ENCODE measurements at regions not wholly inside any gene's neighbourhood (a gene's known extent, or its start where the extent isn't known, plus 50 kb on each side); places are given as distances from the start of the nearest gene placed in this dataset.

GRCh38 chr3:88713233-88713691 lies 394.2 kb upstream of the EPHA3 start:
- ATAC-seq: no peak
- no peak overlapping the region for H3K27ac ChIP-seq (ENCODE audit: low read length)
- H3K27me3 ChIP-seq (ENCODE audit: control insufficient read depth, insufficient read depth, low read length): no peaks in the 10 kb centered on the region
- intact Hi-C loops (cut with micrococcal nuclease; ENCODE audit: unreplicated experiment): no loop called here
- TF ChIP-seq, protein P1, sequence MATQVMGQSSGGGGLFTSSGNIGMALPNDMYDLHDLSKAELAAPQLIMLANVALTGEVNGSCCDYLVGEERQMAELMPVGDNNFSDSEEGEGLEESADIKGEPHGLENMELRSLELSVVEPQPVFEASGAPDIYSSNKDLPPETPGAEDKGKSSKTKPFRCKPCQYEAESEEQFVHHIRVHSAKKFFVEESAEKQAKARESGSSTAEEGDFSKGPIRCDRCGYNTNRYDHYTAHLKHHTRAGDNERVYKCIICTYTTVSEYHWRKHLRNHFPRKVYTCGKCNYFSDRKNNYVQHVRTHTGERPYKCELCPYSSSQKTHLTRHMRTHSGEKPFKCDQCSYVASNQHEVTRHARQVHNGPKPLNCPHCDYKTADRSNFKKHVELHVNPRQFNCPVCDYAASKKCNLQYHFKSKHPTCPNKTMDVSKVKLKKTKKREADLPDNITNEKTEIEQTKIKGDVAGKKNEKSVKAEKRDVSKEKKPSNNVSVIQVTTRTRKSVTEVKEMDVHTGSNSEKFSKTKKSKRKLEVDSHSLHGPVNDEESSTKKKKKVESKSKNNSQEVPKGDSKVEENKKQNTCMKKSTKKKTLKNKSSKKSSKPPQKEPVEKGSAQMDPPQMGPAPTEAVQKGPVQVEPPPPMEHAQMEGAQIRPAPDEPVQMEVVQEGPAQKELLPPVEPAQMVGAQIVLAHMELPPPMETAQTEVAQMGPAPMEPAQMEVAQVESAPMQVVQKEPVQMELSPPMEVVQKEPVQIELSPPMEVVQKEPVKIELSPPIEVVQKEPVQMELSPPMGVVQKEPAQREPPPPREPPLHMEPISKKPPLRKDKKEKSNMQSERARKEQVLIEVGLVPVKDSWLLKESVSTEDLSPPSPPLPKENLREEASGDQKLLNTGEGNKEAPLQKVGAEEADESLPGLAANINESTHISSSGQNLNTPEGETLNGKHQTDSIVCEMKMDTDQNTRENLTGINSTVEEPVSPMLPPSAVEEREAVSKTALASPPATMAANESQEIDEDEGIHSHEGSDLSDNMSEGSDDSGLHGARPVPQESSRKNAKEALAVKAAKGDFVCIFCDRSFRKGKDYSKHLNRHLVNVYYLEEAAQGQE (IDR thresholded peaks at IDR 0.05; ENCODE audit: insufficient read depth in 1 of 2, low read depth in 2 of 2, low read length in 1 of 2): no peak
- TF ChIP-seq POLR2AphosphoS5 (IDR thresholded peaks at IDR 0.05; ENCODE audit: low read depth, low read length): no peak
- TF ChIP-seq CTCF (IDR thresholded peaks at IDR 0.05): no peak
- TF ChIP-seq TCF7L2 (IDR thresholded peaks at IDR 0.05; ENCODE audit: low read depth, low read length): no peak
- TF ChIP-seq SIN3A (IDR thresholded peaks at IDR 0.05; ENCODE audit: borderline replicate concordance, insufficient read depth, low read depth, low read length): no peak
- no peaks in the 10 kb centered on the region for H3K9me3 ChIP-seq (ENCODE audit: control insufficient read depth, insufficient read depth, low read depth, low read length)
- ChIA-PET CTCF (no interaction called here), POLR2A (no interaction called here)
- in situ Hi-C loops (cut with HindIII; ENCODE audit: low pct_unique_long_range_greater_than_20kb, low sequenced_read_pairs): no loop called here
- BruUV-seq (replicated peaks): no TSS peak
- H3K36me3 ChIP-seq (ENCODE audit: control insufficient read depth, insufficient read depth, low read length): no peaks in the 10 kb centered on the region
- H3K4me3 ChIP-seq (ENCODE audit: low read depth in 2 of 2, low read length in 2 of 2): no peak overlapping the region
- no peak for DNase-seq (ENCODE audit: low read depth, low spot score)
- H3K4me1 ChIP-seq (ENCODE audit: control insufficient read depth, insufficient read depth, low read length): no peaks in the 10 kb centered on the region

DNA sequence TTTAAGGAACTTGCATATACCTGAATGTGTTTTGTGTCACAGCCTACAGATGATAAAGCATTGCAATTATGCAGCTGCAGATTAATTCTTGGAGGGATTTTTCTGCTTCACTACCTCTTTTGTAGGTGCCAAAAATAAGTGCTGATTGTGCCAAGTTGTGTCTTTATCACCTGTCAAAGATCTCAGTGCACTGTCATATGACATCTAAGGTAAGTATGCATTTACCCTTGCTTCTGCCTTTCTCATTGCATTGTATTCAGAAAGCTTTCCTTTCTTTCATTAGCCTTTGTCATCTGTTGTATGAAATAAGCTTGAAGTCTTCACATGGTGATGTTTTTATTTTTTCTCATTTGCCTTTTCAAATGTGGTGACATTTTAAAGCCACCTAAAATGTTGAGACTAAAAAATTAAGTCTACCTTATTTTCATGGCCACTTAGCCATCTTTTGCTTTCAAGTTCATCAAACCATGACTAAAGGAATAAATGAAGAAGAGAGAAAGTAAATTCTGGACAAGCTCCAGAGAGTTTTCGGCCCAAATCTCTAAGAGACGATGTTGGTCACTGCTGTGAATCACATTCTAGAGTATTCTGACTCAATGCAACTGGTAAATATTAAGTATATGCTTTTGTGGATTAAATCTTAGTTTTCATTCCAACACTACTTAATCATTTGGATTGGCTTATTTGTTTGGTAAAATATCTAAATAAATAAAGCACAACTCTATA lies 381.8 kb upstream of the EPHA3 start:
- H3K36me3 ChIP-seq (ENCODE audit: control insufficient read depth, insufficient read depth, low read length): no peaks in the 10 kb centered on the region
- H3K4me1 ChIP-seq (ENCODE audit: control insufficient read depth, insufficient read depth, low read length): no peaks in the 10 kb centered on the region
- H3K9me3 ChIP-seq (ENCODE audit: control insufficient read depth, insufficient read depth, low read depth, low read length): no peaks in the 10 kb centered on the region
- in situ Hi-C loops (cut with HindIII; ENCODE audit: low pct_unique_long_range_greater_than_20kb, low sequenced_read_pairs): no loop called here
- CTCF ChIA-PET: no interaction called here
- BruUV-seq (replicated peaks): no TSS peak
- H3K4me3 ChIP-seq (ENCODE audit: low read depth in 2 of 2, low read length in 2 of 2): no peak overlapping the region
- TF ChIP-seq TCF7L2 (IDR thresholded peaks at IDR 0.05; ENCODE audit: low read depth, low read length) (no peak), CTCF (IDR thresholded peaks at IDR 0.05) (no peak), SIN3A (IDR thresholded peaks at IDR 0.05; ENCODE audit: borderline replicate concordance, insufficient read depth, low read depth, low read length) (no peak), POLR2AphosphoS5 (IDR thresholded peaks at IDR 0.05; ENCODE audit: low read depth, low read length) (no peak)
- TF ChIP-seq, protein P1 (IDR thresholded peaks at IDR 0.05; ENCODE audit: insufficient read depth in 1 of 2, low read depth in 2 of 2, low read length in 1 of 2): no peak
- POLR2A ChIA-PET: no interaction called here
- DNase-seq (ENCODE audit: low read depth, low spot score) (no peak), ATAC-seq (no peak)
- intact Hi-C loops (cut with micrococcal nuclease; ENCODE audit: unreplicated experiment): no loop called here
- H3K27me3 ChIP-seq (ENCODE audit: control insufficient read depth, insufficient read depth, low read length): no peaks in the 10 kb centered on the region
- no peak overlapping the region for H3K27ac ChIP-seq (ENCODE audit: low read length)

Data from Panc1 (cell line).